HCT116 (cell line): ENCODE measurements at regions not wholly inside any gene's neighbourhood (a gene's known extent, or its start where the extent isn't known, plus 50 kb on each side); places are given as distances from the start of the nearest gene placed in this dataset.

Experiments
- ATAC-seq: fragments of 200-7000 bp; cut with Tn5 transposase; 2 replicates; pipeline ENCODE4 v1.9.1; 2020; ENCODE audit warnings: mild to moderate bottlenecking, moderate library complexity
- BruUV-seq: library from RNA; stranded (reverse); fragments of 400-500 nt; replicated peaks from 2 replicates; lab custom pipeline; 2021; lab: Mats Ljungman, UMichigan
- CTCF ChIA-PET: fragments of 300-600 bp; sonication (Branson Sonifier 250); formaldehyde crosslinking; loops from one replicate; lab custom pipeline; 2021; ENCODE audit warnings: antibody characterized with exemption; lab: Charles Lee
- POLR2A ChIA-PET: fragments of 300-600, 350-600 bp; sonication (Branson Sonifier 250); formaldehyde crosslinking; loops from one replicate; lab custom pipeline; 2021; ENCODE audit warnings: antibody characterized with exemption; lab: Charles Lee
- RAD21 ChIA-PET, 2 experiments: fragments of 300-600 bp; sonication (Branson Sonifier 250); formaldehyde crosslinking; loops; one replicate each; lab custom pipeline; 2023; ENCODE audit warnings: low total read pairs in 2 of 2; ENCODE audit not compliant: uncharacterized antibody in 2 of 2, unreplicated experiment in 2 of 2, low non-redundant PET in 1 of 2; lab: Charles Lee
- DNase-seq: peaks from one replicate; pipeline ENCODE4 v3.0.0-alpha.2; 2010; ENCODE audit warnings: low read depth, low spot score
- H2AFZ ChIP-seq: fragments of 200-600 bp; shearing (Covaris generic), sonication (generic); 2 replicates; pipeline ENCODE4 v1.6.1; 2017; ENCODE audit warnings: low read depth, mixed run types, mixed read lengths, antibody characterized with exemption, low read length; ENCODE audit not compliant: poor library complexity, severe bottlenecking
- H3K27ac ChIP-seq: 2 replicates; pipeline ENCODE4 v1.5.1; 2012; ENCODE audit warnings: low read depth, low read length
- H3K27me3 ChIP-seq: fragments of 200-600 bp; sonication (generic); 2 replicates; pipeline ENCODE4 v1.6.1; 2016; ENCODE audit warnings: mixed run types, low read length, mixed read lengths; ENCODE audit not compliant: insufficient read depth
- H3K36me3 ChIP-seq, 2 experiments: fragments of 200-500 bp in 1 of 2; fragments of 200-600 bp in 1 of 2; sonication (Bioruptor generic) in 1 of 2; sonication (generic) in 1 of 2; 2 replicates each; pipeline versions ENCODE4 v1.5.1 to v1.6.1; 2014 to 2016; ENCODE audit warnings: low read length in 2 of 2, inconsistent platforms in 1 of 2, mixed read lengths in 1 of 2, mixed run types in 1 of 2; ENCODE audit not compliant: insufficient read depth in 2 of 2, control insufficient read depth in 1 of 2
- H3K4me1 ChIP-seq, 2 experiments: fragments of 200-600 bp in 1 of 2; sonication (generic) in 1 of 2; 2 replicates each; pipeline versions ENCODE4 v1.5.1 to v1.6.1; 2012 to 2017; ENCODE audit warnings: low read length in 2 of 2, inconsistent platforms in 1 of 2, mild to moderate bottlenecking in 1 of 2, mixed read lengths in 1 of 2, mixed run types in 1 of 2, moderate library complexity in 1 of 2; ENCODE audit not compliant: insufficient read depth in 2 of 2, control insufficient read depth in 1 of 2
- H3K4me2 ChIP-seq: fragments of 200-600 bp; sonication (generic); 2 replicates; pipeline ENCODE4 v1.6.1; 2017; ENCODE audit warnings: mixed run types, low read length, mixed read lengths
- H3K4me3 ChIP-seq, 2 experiments: fragments of 200-600 bp in 1 of 2; sonication (generic) in 1 of 2; replicated peaks in 1 of 2; 2 replicates each; pipeline ENCODE4 v1.5.1; 2011 to 2016; ENCODE audit warnings: low read length in 2 of 2, control low read depth in 1 of 2, low read depth in 1 of 2, mild to moderate bottlenecking in 1 of 2, mixed read lengths in 1 of 2, mixed run types in 1 of 2
- H3K79me2 ChIP-seq: fragments of 200-600 bp; sonication (generic); 2 replicates; pipeline ENCODE4 v1.6.1; 2017; ENCODE audit warnings: mild to moderate bottlenecking, mixed run types, low read length, moderate library complexity, mixed read lengths; ENCODE audit not compliant: insufficient read depth
- H3K9ac ChIP-seq: fragments of 200-600 bp; sonication (generic); 2 replicates; pipeline ENCODE4 v1.6.1; 2016; ENCODE audit warnings: low read length, mixed read lengths
- H3K9me2 ChIP-seq: fragments of 200-600 bp; sonication (generic), shearing (Covaris generic); 2 replicates; pipeline ENCODE4 v1.6.1; 2017; ENCODE audit warnings: mixed run types, mild to moderate bottlenecking, moderate library complexity; ENCODE audit not compliant: insufficient read depth
- H3K9me3 ChIP-seq, 2 experiments: fragments of 200-500 bp in 1 of 2; fragments of 200-600 bp in 1 of 2; sonication (Bioruptor generic) in 1 of 2; sonication (generic) in 1 of 2; 2 replicates each; pipeline ENCODE4 v1.6.1; 2014 to 2017; ENCODE audit warnings: low read length in 2 of 2, mixed read lengths in 2 of 2, inconsistent platforms in 1 of 2, low read depth in 1 of 2, mild to moderate bottlenecking in 1 of 2, mixed run types in 1 of 2, moderate library complexity in 1 of 2; ENCODE audit not compliant: control insufficient read depth in 1 of 2, insufficient read depth in 1 of 2
- H4K20me1 ChIP-seq: fragments of 200-600 bp; sonication (generic), shearing (Covaris generic); 2 replicates; pipeline ENCODE4 v1.6.1; 2017; ENCODE audit warnings: mixed run types, mild to moderate bottlenecking, moderate library complexity; ENCODE audit not compliant: insufficient read depth
- CBX3 ChIP-seq: IDR thresholded peaks from 2 replicates; pipeline ENCODE4 v1.6.1; 2012; ENCODE audit warnings: low read depth
- CEBPB ChIP-seq: IDR thresholded peaks from 2 replicates; pipeline ENCODE4 v1.6.1; 2012; ENCODE audit warnings: low read depth
- EGR1 ChIP-seq: IDR thresholded peaks from 2 replicates; pipeline ENCODE4 v1.6.1; 2012; ENCODE audit warnings: low read depth
- ELF1 ChIP-seq: IDR thresholded peaks from 2 replicates; pipeline ENCODE4 v1.6.1; 2012; ENCODE audit warnings: low read depth, borderline replicate concordance
- EZH2 ChIP-seq: fragments of 200-600 bp; sonication (generic); IDR thresholded peaks from 2 replicates; pipeline ENCODE4 v1.6.1; 2017; ENCODE audit warnings: antibody characterized with exemption, mixed run types
- EZH2phosphoT487 ChIP-seq: fragments of 200-600 bp; IDR thresholded peaks from 2 replicates; pipeline ENCODE4 v1.6.1; 2018; ENCODE audit warnings: antibody characterized with exemption, borderline replicate concordance
- JUND ChIP-seq: IDR thresholded peaks from 2 replicates; pipeline ENCODE4 v1.6.1; 2012
- POLR2A ChIP-seq: IDR thresholded peaks from 2 replicates; pipeline ENCODE4 v1.7.0; 2011; ENCODE audit warnings: borderline replicate concordance; ENCODE audit not compliant: insufficient read depth, insufficient read length; ENCODE audit errors: extremely low read depth
- POLR2AphosphoS5 ChIP-seq: IDR thresholded peaks from 2 replicates; pipeline ENCODE4 v1.6.1; 2011; ENCODE audit warnings: mild to moderate bottlenecking, low read depth, low read length, moderate library complexity
- RAD21 ChIP-seq: IDR thresholded peaks from 2 replicates; pipeline ENCODE4 v1.6.1; 2012; ENCODE audit warnings: low read depth, mild to moderate bottlenecking
- SP1 ChIP-seq: IDR thresholded peaks from 2 replicates; pipeline ENCODE4 v1.6.1; 2012; ENCODE audit warnings: low read depth
- SRF ChIP-seq: IDR thresholded peaks from 2 replicates; pipeline ENCODE4 v1.6.1; 2012; ENCODE audit warnings: low read depth
- TCF7L2 ChIP-seq: IDR thresholded peaks from 2 replicates; pipeline ENCODE4 v1.7.0; 2011; ENCODE audit warnings: borderline replicate concordance, inconsistent platforms; ENCODE audit not compliant: insufficient read depth, insufficient read length; ENCODE audit errors: extremely low read depth
- ZNF274 ChIP-seq: fragments of 200-500 bp; sonication (Bioruptor generic); IDR thresholded peaks from 2 replicates; pipeline ENCODE4 v1.6.1; 2014; ENCODE audit warnings: mild to moderate bottlenecking, low read depth, low read length, inconsistent platforms
- intact Hi-C: fragments of 100-400 bp; cut with micrococcal nuclease; formaldehyde crosslinking; loops from 2 replicates; pipeline ENCODE4 v1.10.0; 2022
- TF ChIP-seq, protein P1 (sequence below): IDR thresholded peaks from 2 replicates; pipeline ENCODE4 v1.6.1; 2012
- TF ChIP-seq, protein P2 (sequence below): IDR thresholded peaks from 2 replicates; pipeline ENCODE4 v1.6.1; 2012
- TF ChIP-seq, protein P3 (sequence below), 3 experiments: fragments of 200-600 bp in 1 of 3; sonication (generic) in 1 of 3; IDR thresholded peaks in 2 of 3; conservative IDR thresholded peaks in 1 of 3; 2 replicates each; pipeline ENCODE4 v1.5.1; 2012 to 2017; ENCODE audit warnings: low read depth in 2 of 3, low read length in 2 of 3, antibody characterized with exemption in 1 of 3, borderline replicate concordance in 1 of 3, control low read depth in 1 of 3, mild to moderate bottlenecking in 1 of 3, mixed read lengths in 1 of 3, mixed run types in 1 of 3, moderate library complexity in 1 of 3; ENCODE audit not compliant: insufficient read depth in 1 of 3

DNA sequence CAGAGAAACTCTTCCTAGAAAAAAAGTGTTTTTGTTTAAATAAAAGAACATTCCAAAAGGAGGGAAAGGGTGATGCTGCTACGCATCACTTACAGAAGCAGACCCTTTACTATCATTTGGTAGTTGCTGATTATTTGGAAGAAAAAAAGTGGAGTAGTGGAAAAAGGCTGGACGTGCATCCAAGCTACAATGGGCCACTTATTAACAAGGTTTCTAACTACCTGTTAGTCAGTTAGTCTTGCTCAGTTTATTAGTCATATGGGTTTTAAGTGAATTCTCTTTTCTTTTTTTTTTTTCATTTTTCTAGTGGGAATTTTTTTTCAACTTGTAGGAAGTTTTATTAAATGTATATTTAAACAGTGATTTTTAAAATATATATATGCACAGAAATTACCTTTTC lies 866.0 kb downstream of the MCTP2 start:
- Histone ChIP-seq H3K27ac (no peak overlapping the region), H3K27me3 (no peaks in the 10 kb centered on the region), H3K9me3 (no peaks in the 10 kb centered on the region), H4K20me1 (no peaks in the 10 kb centered on the region), H3K9ac (no peak overlapping the region), H3K79me2 (no peaks in the 10 kb centered on the region), H3K4me3 (no peak overlapping the region), H3K9me2 (no peaks in the 10 kb centered on the region), H3K36me3 (no peaks in the 10 kb centered on the region), H3K4me2 (no peak overlapping the region), H3K4me1 (no peaks in the 10 kb centered on the region), H2AFZ (no peak overlapping the region)
- DNase-seq = no peak
- CTCF ChIA-PET = no interaction called here
- POLR2A ChIA-PET = no interaction called here
- RAD21 ChIA-PET = no interaction called here
- BruUV-seq = no TSS peak
- TF ChIP-seq, protein P1, sequence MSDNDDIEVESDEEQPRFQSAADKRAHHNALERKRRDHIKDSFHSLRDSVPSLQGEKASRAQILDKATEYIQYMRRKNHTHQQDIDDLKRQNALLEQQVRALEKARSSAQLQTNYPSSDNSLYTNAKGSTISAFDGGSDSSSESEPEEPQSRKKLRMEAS = no peak
- no peak for TF ChIP-seq RAD21
- TF ChIP-seq, protein P2, sequence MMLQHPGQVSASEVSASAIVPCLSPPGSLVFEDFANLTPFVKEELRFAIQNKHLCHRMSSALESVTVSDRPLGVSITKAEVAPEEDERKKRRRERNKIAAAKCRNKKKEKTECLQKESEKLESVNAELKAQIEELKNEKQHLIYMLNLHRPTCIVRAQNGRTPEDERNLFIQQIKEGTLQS = no peak
- intact Hi-C loops = no loop called here
- ATAC-seq = no peak

DNA sequence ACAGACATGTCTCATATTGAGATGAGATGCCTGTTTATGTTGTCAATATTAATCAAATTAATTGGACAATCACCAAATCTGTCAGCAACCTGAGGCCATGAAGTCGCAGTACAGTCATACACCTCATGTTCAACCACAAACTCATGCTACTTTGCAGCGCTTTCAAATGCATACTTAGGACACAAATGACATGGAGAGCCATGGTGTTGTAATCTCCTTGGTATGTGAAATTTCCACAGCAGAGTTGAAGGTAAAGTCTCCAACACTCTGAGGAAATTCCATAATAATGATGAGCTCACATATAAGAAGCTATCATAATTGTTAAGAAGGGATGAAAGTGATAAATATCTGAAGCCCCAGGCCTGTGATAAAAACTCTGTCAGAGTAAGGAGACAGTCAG lies 873.9 kb downstream of the MCTP2 start:
- ChIA-PET POLR2A (no interaction called here), RAD21 (no interaction called here), CTCF (no interaction called here)
- DNase-seq (no peak), ATAC-seq (no peak)
- BruUV-seq = no TSS peak
- Histone ChIP-seq H3K9me3 (no peaks in the 10 kb centered on the region), H2AFZ (no peak overlapping the region), H3K4me1 (no peaks in the 10 kb centered on the region), H3K79me2 (no peaks in the 10 kb centered on the region), H3K36me3 (no peaks in the 10 kb centered on the region), H3K27ac (no peak overlapping the region), H3K27me3 (no peaks in the 10 kb centered on the region), H3K4me3 (no peak overlapping the region), H3K9ac (no peak overlapping the region), H4K20me1 (no peaks in the 10 kb centered on the region; the same call in 1 of the 2 replicates), H3K4me2 (no peak overlapping the region), H3K9me2 (no peaks in the 10 kb centered on the region)
- intact Hi-C loops = no loop called here
- TF ChIP-seq EZH2phosphoT487 (no peak), POLR2AphosphoS5 (no peak), EGR1 (no peak), SRF (no peak), TCF7L2 (no peak), RAD21 (no peak), SP1 (no peak), EZH2 (no peak), ZNF274 (no peak), CBX3 (no peak), POLR2A (no peak), ELF1 (no peak), JUND (no peak), CEBPB (no peak)
- TF ChIP-seq, protein P1 = no peak
- TF ChIP-seq, protein P3, sequence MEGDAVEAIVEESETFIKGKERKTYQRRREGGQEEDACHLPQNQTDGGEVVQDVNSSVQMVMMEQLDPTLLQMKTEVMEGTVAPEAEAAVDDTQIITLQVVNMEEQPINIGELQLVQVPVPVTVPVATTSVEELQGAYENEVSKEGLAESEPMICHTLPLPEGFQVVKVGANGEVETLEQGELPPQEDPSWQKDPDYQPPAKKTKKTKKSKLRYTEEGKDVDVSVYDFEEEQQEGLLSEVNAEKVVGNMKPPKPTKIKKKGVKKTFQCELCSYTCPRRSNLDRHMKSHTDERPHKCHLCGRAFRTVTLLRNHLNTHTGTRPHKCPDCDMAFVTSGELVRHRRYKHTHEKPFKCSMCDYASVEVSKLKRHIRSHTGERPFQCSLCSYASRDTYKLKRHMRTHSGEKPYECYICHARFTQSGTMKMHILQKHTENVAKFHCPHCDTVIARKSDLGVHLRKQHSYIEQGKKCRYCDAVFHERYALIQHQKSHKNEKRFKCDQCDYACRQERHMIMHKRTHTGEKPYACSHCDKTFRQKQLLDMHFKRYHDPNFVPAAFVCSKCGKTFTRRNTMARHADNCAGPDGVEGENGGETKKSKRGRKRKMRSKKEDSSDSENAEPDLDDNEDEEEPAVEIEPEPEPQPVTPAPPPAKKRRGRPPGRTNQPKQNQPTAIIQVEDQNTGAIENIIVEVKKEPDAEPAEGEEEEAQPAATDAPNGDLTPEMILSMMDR (IDR thresholded peaks at IDR 0.05 in 2 of 3, conservative IDR thresholded peaks at IDR 0.05 in 1 of 3; ENCODE audit: borderline replicate concordance in 1 of 3, insufficient read depth in 1 of 3, low read depth in 2 of 3, low read length in 2 of 3) = no peak
- TF ChIP-seq, protein P2 = no peak
